RWPE2 (cell line): ENCODE measurements at regions not wholly inside any gene's neighbourhood (a gene's known extent, or its start where the extent isn't known, plus 50 kb on each side); places are given as distances from the start of the nearest gene placed in this dataset.

ENCODE experiments used
- ATAC-seq: fragments of 200-7000 bp; cut with Tn5 transposase; 3 replicates; pipeline ENCODE4 v1.9.1; 2021; ENCODE audit warnings: low read depth
- DNase-seq: peaks from one replicate; pipeline ENCODE4 v3.0.0-alpha.2; 2020; ENCODE audit warnings: low spot score
- H3K27ac ChIP-seq: fragments of 450-650 bp; 2 replicates; pipeline ENCODE4 v1.5.1; 2017; ENCODE audit warnings: mild to moderate bottlenecking; ENCODE audit not compliant: poor library complexity, severe bottlenecking
- H3K27me3 ChIP-seq: fragments of 250-450 bp; sonication (Bioruptor Pico); 2 replicates; pipeline ENCODE4 v1.5.1; 2021; ENCODE audit warnings: mild to moderate bottlenecking, moderate library complexity; ENCODE audit not compliant: insufficient read depth, poor library complexity, severe bottlenecking
- H3K36me3 ChIP-seq: fragments of 250-450 bp; sonication (Bioruptor Pico); 2 replicates; pipeline ENCODE4 v1.5.1; 2020; ENCODE audit warnings: low read depth, mild to moderate bottlenecking, moderate library complexity
- H3K4me1 ChIP-seq: fragments of 250-450 bp; sonication (Bioruptor Pico); 2 replicates; pipeline ENCODE4 v1.5.1; 2021; ENCODE audit warnings: mild to moderate bottlenecking, moderate library complexity; ENCODE audit not compliant: insufficient read depth, poor library complexity, severe bottlenecking
- H3K4me3 ChIP-seq: fragments of 250-450 bp; sonication (Bioruptor Pico); 2 replicates; pipeline ENCODE4 v1.5.1; 2021; ENCODE audit warnings: mild to moderate bottlenecking, moderate library complexity; ENCODE audit not compliant: severe bottlenecking
- H3K9me3 ChIP-seq: fragments of 250-450 bp; sonication (Bioruptor Pico); 2 replicates; pipeline ENCODE4 v1.5.1; 2021; ENCODE audit warnings: mild to moderate bottlenecking, moderate library complexity; ENCODE audit not compliant: severe bottlenecking
- TF ChIP-seq, protein P1 (sequence below): fragments of 450-650 bp; IDR thresholded peaks from one replicate; pipeline ENCODE4 v1.5.1; 2017; ENCODE audit warnings: mild to moderate bottlenecking, moderate library complexity; ENCODE audit not compliant: poor library complexity, severe bottlenecking

DNA sequence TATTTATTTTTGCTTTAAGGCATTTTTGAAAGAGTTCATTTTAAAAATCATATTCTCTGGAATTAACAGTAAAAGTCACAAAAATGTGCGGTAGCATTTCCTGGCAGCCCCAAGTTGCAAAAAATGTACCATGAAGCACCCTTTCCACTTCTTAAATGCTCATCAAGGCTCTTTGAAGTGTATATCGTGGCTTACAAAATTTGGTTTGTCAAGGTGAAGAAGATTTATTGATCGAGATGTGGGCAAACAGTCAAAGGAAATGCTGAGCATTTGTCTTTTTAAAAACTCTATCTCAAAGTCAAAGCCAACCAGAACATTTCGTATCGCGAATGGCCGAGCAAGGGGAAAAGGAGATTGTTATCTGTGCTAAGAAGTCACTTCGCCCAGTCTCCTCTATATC, 277.5 kb upstream of the KAZN start:
- Histone ChIP-seq H3K4me3 (no peak overlapping the region), H3K4me1 (no peaks in the 10 kb centered on the region), H3K36me3 (no peaks in the 10 kb centered on the region), H3K9me3 (no peaks in the 10 kb centered on the region), H3K27ac (no peak overlapping the region), H3K27me3 (no peaks in the 10 kb centered on the region)
- ATAC-seq, result no peak
- TF ChIP-seq, protein P1, sequence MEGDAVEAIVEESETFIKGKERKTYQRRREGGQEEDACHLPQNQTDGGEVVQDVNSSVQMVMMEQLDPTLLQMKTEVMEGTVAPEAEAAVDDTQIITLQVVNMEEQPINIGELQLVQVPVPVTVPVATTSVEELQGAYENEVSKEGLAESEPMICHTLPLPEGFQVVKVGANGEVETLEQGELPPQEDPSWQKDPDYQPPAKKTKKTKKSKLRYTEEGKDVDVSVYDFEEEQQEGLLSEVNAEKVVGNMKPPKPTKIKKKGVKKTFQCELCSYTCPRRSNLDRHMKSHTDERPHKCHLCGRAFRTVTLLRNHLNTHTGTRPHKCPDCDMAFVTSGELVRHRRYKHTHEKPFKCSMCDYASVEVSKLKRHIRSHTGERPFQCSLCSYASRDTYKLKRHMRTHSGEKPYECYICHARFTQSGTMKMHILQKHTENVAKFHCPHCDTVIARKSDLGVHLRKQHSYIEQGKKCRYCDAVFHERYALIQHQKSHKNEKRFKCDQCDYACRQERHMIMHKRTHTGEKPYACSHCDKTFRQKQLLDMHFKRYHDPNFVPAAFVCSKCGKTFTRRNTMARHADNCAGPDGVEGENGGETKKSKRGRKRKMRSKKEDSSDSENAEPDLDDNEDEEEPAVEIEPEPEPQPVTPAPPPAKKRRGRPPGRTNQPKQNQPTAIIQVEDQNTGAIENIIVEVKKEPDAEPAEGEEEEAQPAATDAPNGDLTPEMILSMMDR, result no peak
- DNase-seq, result no peak

DNA sequence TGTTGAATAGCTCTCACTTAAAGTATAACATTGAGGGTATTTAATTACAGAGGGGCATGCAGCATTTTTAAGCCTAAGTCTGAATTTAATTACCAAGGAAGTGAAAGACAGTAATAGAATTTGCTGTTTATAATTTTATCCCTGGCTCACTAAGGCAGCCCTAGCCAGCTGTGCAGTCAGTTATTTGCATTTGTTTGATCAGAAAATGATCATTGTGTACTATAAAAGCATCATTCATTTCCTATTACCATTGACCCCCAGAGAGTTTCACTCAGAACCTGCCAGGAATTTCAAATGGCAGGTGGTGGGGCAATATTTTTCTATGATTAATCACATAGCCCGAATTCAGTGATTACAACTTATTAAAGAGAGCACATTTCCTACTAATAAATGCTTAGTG, 277.1 kb upstream of the KAZN start:
- Histone ChIP-seq H3K9me3 (no peaks in the 10 kb centered on the region), H3K27me3 (no peaks in the 10 kb centered on the region), H3K36me3 (no peaks in the 10 kb centered on the region), H3K27ac (no peak overlapping the region), H3K4me3 (no peak overlapping the region), H3K4me1 (no peaks in the 10 kb centered on the region)
- ATAC-seq, result no peak
- no peak for DNase-seq
- TF ChIP-seq, protein P1, result no peak

DNA sequence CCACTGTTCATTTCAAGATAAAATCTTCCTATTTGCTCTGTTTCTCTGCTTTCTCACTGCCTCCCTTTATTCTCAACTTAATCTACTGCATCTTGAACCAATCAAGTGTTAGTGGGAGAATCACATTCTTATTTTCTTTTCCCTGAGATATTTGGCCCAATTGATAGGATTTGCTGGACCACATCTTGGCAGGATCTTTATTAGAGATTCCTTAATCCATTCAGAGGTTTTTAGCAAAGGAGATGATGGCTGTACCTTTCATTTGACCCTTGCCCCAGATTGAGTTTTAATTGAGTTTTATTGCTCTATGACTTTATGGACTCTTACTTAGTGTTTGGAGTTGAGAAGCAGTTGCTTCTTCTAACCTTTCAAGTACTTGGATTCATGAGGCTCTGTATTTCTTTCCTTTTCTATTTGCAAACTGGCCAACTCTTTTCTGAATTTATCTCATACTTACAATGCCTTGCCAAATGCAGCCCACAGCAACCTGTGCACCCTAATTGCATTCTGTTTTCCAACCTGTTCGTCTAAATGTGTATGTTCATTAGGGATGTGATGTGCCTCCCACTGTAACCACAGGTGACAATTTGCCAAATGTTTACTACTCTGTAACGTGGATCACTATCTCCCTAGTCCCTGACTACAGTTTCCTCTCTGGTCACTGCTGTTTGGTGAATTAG, 274.8 kb upstream of the KAZN start:
- Histone ChIP-seq H3K27ac (no peak overlapping the region), H3K27me3 (no peaks in the 10 kb centered on the region), H3K36me3 (no peaks in the 10 kb centered on the region), H3K4me3 (no peak overlapping the region), H3K9me3 (no peaks in the 10 kb centered on the region), H3K4me1 (no peaks in the 10 kb centered on the region)
- no peak for ATAC-seq
- no peak for DNase-seq
- TF ChIP-seq, protein P1, result no peak

DNA sequence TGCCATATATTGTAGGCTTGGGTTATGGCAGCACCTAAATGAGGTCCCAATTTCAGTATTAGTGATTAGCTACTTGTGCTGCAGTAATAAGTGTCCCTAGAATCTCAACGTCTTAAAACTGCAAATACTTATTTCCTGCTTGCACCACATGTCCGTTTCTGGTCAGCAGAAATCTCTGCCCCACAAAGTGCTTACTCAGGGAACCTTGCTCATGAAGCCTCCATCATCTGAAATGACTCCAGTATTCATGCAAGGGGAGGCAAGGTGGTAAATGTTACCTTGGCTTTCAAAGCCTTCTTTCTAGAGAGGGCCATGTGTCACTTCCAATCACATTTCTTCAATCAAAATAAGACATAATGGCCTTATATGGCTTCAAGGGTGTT, 274.2 kb upstream of the KAZN start:
- DNase-seq, result no peak
- TF ChIP-seq, protein P1, result no peak
- H3K4me1 ChIP-seq, result no peaks in the 10 kb centered on the region
- no peaks in the 10 kb centered on the region for H3K9me3 ChIP-seq
- no peaks in the 10 kb centered on the region for H3K36me3 ChIP-seq
- H3K27ac ChIP-seq, result no peak overlapping the region
- H3K27me3 ChIP-seq, result no peaks in the 10 kb centered on the region
- H3K4me3 ChIP-seq, result no peak overlapping the region
- ATAC-seq, result no peak

DNA sequence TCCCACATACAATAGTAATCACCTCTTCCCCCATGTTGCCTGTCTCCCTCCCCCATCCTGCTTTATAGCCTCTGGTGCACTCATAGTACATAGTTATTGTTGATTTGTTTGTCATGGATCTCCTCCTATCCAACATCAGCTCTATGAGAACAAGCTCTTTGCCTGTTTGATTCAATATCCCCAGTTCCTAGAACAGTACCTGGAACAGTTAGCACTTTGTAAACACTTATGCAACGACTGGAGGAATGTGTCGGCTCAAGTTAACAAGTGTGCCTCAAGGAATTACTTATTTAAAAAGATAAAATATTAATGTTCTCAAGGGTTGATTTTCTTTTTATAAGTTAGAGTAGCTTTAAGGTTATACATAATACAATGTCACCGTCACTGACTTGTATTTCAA, 271.6 kb upstream of the KAZN start:
- Histone ChIP-seq H3K36me3 (no peaks in the 10 kb centered on the region), H3K9me3 (no peaks in the 10 kb centered on the region), H3K27ac (no peak overlapping the region), H3K4me3 (no peak overlapping the region), H3K27me3 (no peaks in the 10 kb centered on the region), H3K4me1 (no peaks in the 10 kb centered on the region)
- DNase-seq (no peak), ATAC-seq (no peak)
- TF ChIP-seq, protein P1, result no peak
